GM21723 (cell line): ENCODE measurements at regions not wholly inside any gene's neighbourhood (a gene's known extent, or its start where the extent isn't known, plus 50 kb on each side); places are given as distances from the start of the nearest gene placed in this dataset.

ENCODE experiments used
- ATAC-seq: cut with Tn5 transposase; IDR thresholded peaks from one replicate; pipeline ENCODE4 v1.9.1; 2021; ENCODE audit warnings: mild to moderate bottlenecking, moderate library complexity; ENCODE audit not compliant: unreplicated experiment

GRCh38 chr9:1461812-1462211 is 411.7 kb downstream of the DMRT2 start:
- no peak for ATAC-seq

DNA sequence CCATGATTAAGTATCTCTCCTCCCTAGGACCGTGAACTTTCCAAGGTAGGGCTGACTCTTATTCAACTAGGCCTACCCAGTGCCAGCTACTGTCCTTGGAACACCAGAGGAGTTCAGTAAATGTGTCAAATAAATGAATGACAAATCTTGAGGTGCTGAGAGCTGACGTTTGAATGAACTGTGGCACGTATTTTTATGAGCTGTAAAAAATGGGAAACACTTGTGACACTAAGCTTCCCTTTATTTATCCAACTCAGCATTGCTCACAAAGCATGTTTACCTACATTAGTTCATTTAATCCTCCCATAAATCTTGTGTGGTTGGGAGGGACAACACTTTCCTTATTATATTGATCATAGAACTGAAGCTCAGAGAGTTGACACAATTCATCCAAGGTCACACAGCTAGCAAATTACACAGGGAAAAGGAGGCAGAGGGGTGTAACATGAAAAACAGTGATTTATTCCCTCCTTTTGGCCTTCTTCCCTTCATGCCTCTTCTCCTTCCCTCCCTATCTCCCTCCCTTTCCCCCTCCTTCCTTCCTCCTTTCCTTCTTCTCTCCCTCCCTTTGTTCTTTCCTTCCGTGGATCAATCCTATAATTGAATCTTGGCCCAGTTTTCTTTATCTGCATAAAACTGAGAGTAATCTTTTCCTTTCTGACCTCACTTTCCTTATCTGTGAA is 412.6 kb downstream of the DMRT2 start:
- ATAC-seq, result no peak

DNA sequence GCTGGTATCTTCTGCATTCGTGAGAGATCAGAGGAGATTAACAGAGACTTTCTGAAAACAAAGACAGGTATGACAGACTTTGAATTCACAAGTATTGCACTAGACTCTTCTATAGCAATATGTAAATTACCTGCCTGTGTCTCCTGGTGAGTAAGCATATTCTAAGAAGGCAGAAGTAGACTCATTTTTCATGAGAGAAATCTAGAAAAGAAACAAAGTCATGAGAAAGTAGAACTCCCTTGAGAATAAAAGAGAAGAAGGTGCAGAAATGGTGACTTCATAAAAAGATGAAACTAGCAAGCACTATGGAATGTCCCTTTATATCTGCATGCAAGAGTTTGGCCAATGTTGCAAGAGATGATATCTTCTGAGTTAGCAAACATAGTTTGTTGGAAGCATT is 419.8 kb downstream of the DMRT2 start:
- ATAC-seq, result peak; percentile 94

DNA sequence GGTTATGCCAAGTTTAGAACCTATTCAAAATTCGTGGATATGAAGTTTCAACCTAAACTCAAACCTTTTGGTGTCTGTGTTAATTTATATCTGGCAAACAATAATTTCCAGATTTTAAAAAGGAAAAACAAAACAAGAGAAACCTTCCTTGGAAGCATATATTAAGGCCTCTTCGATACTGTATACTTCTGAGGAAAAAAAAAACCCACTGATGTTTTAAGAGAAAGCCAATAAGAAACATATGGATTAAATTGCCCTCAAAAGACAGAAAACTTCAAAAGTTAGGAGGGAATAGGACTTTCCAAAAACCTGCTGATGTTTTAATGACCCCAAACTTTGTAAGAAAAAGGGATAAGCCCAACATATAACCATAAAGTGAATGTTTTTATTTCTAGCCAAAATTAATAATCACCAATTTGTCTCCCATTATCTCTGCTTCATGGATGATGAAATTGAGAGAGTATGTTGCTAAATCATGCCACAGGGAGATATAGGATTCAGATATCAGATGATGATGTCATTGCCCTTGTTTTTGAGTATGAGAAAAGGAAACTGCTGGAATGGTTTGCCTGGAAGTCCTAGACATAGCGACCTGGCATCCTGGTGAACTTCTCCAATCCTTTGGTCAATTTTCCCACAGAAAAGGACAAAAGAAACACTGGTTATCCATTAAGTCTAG is 423.9 kb downstream of the DMRT2 start:
- no peak for ATAC-seq

GRCh38 chr9:1474671-1475070 is 424.5 kb downstream of the DMRT2 start:
- ATAC-seq, result no peak

GRCh38 chr9:1490341-1491232 is 440.4 kb downstream of the DMRT2 start:
- peak; percentile 81 for ATAC-seq

DNA sequence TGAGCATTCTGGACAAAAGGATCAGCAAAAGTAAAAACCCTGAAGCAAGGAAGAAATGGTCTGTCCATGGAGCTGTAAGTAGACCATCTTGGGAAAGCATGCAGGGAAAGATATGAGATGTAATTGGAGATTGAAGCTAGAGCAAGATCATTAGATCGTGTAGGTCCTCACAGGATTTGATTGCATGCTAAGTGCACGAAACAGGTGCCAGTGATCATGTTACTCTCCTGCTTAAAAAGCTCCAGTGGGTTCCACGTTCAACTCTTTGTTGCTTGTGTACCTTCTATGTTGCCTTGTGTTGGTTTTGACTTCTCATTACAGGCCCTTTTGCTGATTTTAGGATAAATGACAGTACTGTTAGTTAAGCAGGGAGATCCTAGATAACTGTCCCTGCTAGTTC is 442.0 kb downstream of the DMRT2 start:
- no peak for ATAC-seq

- ATAC-seq, result no peak
Measured at GRCh38 chr9:1495282-1496030, 445.3 kb downstream of the DMRT2 start.

- no peak for ATAC-seq
Measured at GRCh38 chr9:1505489-1505888, 455.3 kb downstream of the DMRT2 start.

DNA sequence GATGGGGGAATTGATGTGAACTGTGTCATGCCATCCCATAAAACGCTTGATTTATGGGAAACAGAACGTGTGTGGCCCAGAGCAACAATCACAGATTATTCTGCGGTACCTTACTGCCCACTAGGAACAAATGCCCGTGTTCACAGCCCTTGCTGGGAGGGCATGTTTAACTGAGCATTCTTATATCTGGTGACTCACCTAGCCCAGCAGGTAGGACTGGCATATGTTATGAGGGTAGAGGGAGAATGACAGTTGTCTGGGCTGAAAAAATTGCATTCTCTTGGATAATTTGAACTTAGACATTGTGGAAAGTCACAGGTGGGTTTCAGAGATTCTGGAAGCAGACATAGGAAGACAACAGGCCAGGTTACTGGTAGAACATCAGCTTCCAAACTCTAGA is 460.6 kb downstream of the DMRT2 start:
- no peak for ATAC-seq

DNA sequence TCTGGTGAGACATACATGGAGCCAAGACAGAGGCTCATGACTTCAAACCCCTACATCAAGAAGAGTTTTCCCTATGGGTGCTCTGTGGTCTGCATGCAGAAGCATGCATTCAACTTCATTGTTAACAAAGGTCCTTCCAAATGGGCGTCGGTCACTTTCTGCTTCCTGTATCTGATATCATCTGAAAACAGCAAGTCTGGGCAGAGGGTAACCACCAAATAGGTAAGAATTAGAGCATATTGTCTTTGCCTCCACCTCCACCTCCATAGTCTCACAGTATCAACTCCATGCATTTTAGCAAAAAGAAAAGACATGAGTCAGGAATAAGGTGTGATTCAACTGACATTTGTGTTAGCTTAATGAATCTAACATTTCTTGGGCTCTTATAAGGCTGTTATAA is 462.9 kb downstream of the DMRT2 start:
- ATAC-seq, result no peak

DNA sequence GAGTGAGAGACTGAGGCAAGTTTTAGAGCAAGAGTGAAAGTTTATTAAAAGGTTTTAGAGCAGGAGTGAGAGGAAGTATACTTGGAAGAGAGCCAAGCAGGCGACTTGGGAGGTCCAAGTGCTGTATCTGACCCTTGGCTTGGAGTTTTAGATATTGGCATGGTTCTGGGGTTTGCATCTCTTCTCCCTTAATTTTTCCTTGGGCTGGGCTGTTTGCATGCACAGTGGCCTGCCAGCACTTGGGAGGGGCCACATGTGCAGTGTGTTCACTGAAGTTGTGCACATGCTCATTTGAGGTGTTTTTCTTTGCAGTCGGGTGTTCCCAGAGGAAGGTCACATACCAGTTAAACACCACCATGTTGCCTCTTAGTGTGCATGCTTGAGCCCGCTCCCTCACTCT is 464.1 kb downstream of the DMRT2 start:
- no peak for ATAC-seq

GRCh38 chr9:1514776-1515363 is 464.7 kb downstream of the DMRT2 start:
- ATAC-seq, result no peak

DNA sequence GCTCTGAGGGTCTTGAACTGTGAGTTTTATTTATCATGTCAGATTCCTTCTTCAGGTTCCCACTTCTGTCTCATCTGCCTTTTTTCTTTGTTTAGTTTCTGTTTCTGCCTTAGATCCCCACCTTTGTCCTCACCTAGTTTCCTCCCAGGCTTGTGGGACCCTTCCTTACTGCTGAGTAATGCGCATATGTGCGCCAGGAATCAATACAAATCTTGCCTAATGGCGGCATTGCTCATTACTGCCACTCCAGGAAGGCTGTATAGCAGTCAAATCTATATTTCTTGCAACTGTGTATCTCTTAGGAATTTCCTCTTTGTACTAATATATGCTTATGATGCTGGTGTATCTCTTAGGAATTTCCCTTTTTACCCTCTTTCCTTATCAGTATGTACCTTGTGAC is 465.4 kb downstream of the DMRT2 start:
- ATAC-seq, result no peak

GRCh38 chr9:1521547-1521946 is 471.4 kb downstream of the DMRT2 start:
- no peak for ATAC-seq

- peak; percentile 86 for ATAC-seq
Measured at GRCh38 chr9:1522219-1522767, 472.1 kb downstream of the DMRT2 start.

DNA sequence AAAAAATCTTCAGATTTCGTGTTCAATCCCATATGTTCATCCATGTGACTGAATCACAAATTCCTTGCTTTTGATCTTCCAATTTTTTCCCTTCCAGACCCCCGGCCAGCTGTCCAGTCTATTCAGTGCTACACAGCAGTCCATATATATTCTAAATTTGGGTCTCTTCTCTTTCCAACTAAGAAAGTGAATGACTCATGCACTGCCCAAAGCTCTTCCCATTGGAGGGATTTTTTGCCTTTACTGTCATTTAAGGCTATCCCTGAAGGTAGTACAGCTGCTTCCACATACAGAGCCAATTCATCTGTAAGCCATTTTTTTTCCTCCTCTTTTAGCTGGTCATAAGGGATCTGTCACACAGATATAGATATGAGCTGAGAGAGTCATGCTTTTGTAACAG is 478.3 kb downstream of the DMRT2 start:
- ATAC-seq, result no peak

GRCh38 chr9:1530696-1531095 is 480.5 kb downstream of the DMRT2 start:
- ATAC-seq, result no peak

- no peak for ATAC-seq
Measured at GRCh38 chr9:1531424-1531823, 481.3 kb downstream of the DMRT2 start.

DNA sequence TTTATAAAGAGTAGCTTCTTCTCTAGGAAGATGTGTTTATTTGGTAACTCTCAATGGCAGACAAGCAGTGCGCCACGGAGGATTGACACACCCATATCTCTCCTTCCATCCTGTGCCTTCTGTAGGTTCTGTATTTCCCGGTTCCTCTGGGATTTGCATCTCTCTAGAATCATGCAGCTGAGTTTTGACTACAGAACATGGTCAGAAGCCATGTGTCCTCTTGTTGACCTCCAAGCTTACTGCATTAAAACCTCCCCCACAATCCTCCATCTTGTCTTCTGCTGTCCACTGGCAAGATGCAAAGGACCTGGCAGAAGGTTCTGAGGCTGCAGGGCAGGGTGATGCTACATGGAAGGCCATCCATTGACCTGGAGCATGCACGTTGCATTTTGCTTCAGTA is 482.0 kb downstream of the DMRT2 start:
- ATAC-seq, result no peak
